ENCODE measurements at regions not wholly inside any gene's neighbourhood (a gene's known extent, or its start where the extent isn't known, plus 50 kb on each side); places are given as distances from the start of the nearest gene placed in this dataset.

- TF ChIP-seq CTCF (IDR thresholded peaks at IDR 0.05 in 4 of 5, conservative IDR thresholded peaks at IDR 0.05 in 1 of 5) (no peak), POLR2A (IDR thresholded peaks at IDR 0.05) (no peak)
These were observed 1416.3 kb downstream of the MAT2B start for GRCh38 chr5:164921722-164922121.

Data from gastrocnemius medialis (tissue), 4 donors.